Lower leg skin (tissue), 4 donors: ENCODE measurements at regions not wholly inside any gene's neighbourhood (a gene's known extent, or its start where the extent isn't known, plus 50 kb on each side); places are given as distances from the start of the nearest gene placed in this dataset.

Experiments used
- DNase-seq, 2 donors: peaks; one replicate each; pipeline ENCODE4 v3.0.0-alpha.2; 2019; ENCODE audit warnings: low spot score in 2 of 2
- H3K4me3 ChIP-seq: fragments of 200-600 bp; sonication (generic); 2 replicates; pipeline ENCODE4 v1.5.1; 2017; ENCODE audit warnings: mild to moderate bottlenecking, low read depth; ENCODE audit not compliant: poor library complexity, severe bottlenecking
- CTCF ChIP-seq, 3 donors: fragments of 450-650 bp; IDR thresholded peaks; one replicate each; pipeline ENCODE4 v1.5.1; 2016; ENCODE audit warnings: antibody characterized with exemption in 3 of 3, mild to moderate bottlenecking in 3 of 3, moderate library complexity in 2 of 3
- POLR2A ChIP-seq, 2 donors: fragments of 450-650 bp; IDR thresholded peaks; one replicate each; pipeline ENCODE4 v1.6.1; 2016 to 2017; ENCODE audit warnings: antibody characterized with exemption in 2 of 2, mild to moderate bottlenecking in 1 of 2, moderate library complexity in 1 of 2
- WGBS, 2 donors: methylation state at CpG; one replicate each; pipeline ENCODE4 v1.1.5; 2018; 5-methylcytosine and 5-hydroxymethylcytosine counted together
- intact Hi-C: fragments of 100-400 bp; cut with DNase I; formaldehyde crosslinking; loops from one replicate; pipeline ENCODE4 v1.15.0; 2023; ENCODE audit warnings: low total_unique reads

DNA sequence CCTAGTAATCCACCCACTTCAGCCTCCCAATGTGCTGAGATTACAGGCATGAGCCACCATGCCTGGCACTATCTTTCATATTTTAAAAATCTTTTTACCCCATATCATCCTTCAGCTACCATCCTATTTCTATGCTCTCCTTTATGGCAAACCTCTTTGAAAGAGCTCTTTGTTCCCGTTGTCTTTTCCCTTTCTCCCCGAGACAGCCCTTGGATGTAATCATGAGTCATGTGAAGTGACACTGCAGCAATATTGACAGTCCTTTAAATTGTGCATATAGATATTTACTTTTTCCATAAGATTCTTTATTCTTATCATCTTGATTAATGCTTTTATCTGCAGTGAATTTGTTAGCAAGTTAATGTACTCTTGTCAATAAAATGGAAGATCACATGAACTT is 286.6 kb downstream of the ANKRD7 start:
- no peak for DNase-seq
- intact Hi-C loops, result no loop called here
- no peak for TF ChIP-seq CTCF (IDR thresholded peaks at IDR 0.05)
- no peak for TF ChIP-seq POLR2A (IDR thresholded peaks at IDR 0.05)
- no peak overlapping the region for H3K4me3 ChIP-seq
- WGBS, 2 donors, result 72 to 80% methylated on average over 2 of the region's 2 CpGs

GRCh38 chr7:118517275-118517674 is 292.8 kb downstream of the ANKRD7 start:
- intact Hi-C loops, result no loop called here
- no peak overlapping the region for H3K4me3 ChIP-seq
- DNase-seq, result no peak
- no peak for TF ChIP-seq POLR2A (IDR thresholded peaks at IDR 0.05)
- TF ChIP-seq CTCF (IDR thresholded peaks at IDR 0.05), result no peak
- WGBS, 2 donors, result 0 to 52% methylated on average over 1 of the region's 1 CpG

DNA sequence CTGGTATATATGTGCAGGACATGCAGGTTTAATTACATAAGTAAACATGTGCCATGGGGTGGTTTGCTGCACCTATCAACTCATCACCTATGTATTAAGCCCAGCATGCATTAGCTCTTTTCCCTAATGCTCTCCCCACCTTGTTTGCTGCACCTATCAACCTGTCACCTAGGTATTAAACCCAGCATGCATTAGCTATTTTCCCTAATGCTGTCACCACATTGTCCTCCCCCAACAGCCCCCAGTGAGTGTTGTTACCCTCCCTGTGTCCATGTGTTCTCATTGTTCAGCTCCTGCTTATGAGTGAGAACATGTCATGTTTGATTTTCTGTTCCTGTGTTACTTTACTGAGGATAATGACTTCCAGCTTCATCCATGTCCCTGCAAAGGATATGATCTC is 300.5 kb downstream of the ANKRD7 start:
- TF ChIP-seq POLR2A (IDR thresholded peaks at IDR 0.05), result no peak
- TF ChIP-seq CTCF (IDR thresholded peaks at IDR 0.05), result no peak
- intact Hi-C loops, result no loop called here
- H3K4me3 ChIP-seq, result no peak overlapping the region
- no peak for DNase-seq

- H3K4me3 ChIP-seq, result no peak overlapping the region
Measured at GRCh38 chr7:118531566-118531965, 307.1 kb downstream of the ANKRD7 start.

DNA sequence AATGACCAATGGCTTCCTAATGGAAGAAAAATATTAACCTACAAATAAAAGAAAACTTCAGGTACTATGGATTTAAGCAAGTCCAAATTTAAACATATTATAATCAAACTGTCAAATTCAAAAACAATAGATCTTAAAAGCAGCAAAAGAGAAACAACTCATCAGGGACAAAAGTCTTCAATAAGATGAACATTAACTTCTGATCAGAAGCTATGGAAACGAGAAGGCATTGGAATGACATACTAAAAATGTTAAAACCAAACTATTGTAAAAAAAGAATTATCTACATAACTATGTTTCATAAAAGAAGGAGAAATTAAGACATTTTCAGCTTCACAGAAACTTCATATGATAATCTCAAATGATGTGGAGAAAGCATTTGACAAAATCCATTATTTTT is 334.7 kb downstream of the ANKRD7 start:
- no peak overlapping the region for H3K4me3 ChIP-seq
- intact Hi-C loops, result no loop called here
- TF ChIP-seq CTCF (IDR thresholded peaks at IDR 0.05), result no peak
- no peak for TF ChIP-seq POLR2A (IDR thresholded peaks at IDR 0.05)
- 80 to 81% methylated on average over 1 of the region's 1 CpG for WGBS, 2 donors
- DNase-seq, result no peak

More at GRCh38 chr7:118531566-118531965, 307.1 kb downstream of the ANKRD7 start:
- TF ChIP-seq POLR2A (IDR thresholded peaks at IDR 0.05) (no peak), CTCF (IDR thresholded peaks at IDR 0.05) (no peak)
- DNase-seq, result no peak
- intact Hi-C loops, result no loop called here

GRCh38 chr7:118563311-118563710 is 338.8 kb downstream of the ANKRD7 start:
- DNase-seq, result no peak
- intact Hi-C loops, result no loop called here
- no peak overlapping the region for H3K4me3 ChIP-seq
- no peak for TF ChIP-seq POLR2A (IDR thresholded peaks at IDR 0.05)
- no peak for TF ChIP-seq CTCF (IDR thresholded peaks at IDR 0.05)
- WGBS, 2 donors, result 77 to 80% methylated on average over 2 of the region's 2 CpGs
